ENCODE measurements at regions not wholly inside any gene's neighbourhood (a gene's known extent, or its start where the extent isn't known, plus 50 kb on each side); places are given as distances from the start of the nearest gene placed in this dataset.

GRCh38 chr22:47282851-47283250 is 520.4 kb downstream of the TBC1D22A start:
- no peak overlapping the region for H3K4me3 ChIP-seq (replicated peaks; ENCODE audit: insufficient read depth, low read length)
- TF ChIP-seq GABPA (IDR thresholded peaks at IDR 0.05; ENCODE audit: low read depth) = no peak
- TF ChIP-seq REST (IDR thresholded peaks at IDR 0.05; ENCODE audit: insufficient replicate concordance, low read depth) = no peak
- no peak for TF ChIP-seq POLR2AphosphoS5 (IDR thresholded peaks at IDR 0.05; ENCODE audit: low read depth)
- no peak overlapping the region for H3K27ac ChIP-seq (replicated peaks)
- no peaks in the 10 kb centered on the region for H3K27me3 ChIP-seq (ENCODE audit: insufficient read depth, poor library complexity, severe bottlenecking)
- DNase-seq (ENCODE audit: low read depth in 1 of 2, low spot score in 1 of 2) = no peak

GRCh38 chr22:47282366-47282765 is 519.9 kb downstream of the TBC1D22A start:
- TF ChIP-seq GABPA (IDR thresholded peaks at IDR 0.05; ENCODE audit: low read depth) (no peak), REST (IDR thresholded peaks at IDR 0.05; ENCODE audit: insufficient replicate concordance, low read depth) (no peak), SPI1 (IDR thresholded peaks at IDR 0.05; ENCODE audit: borderline replicate concordance, low read depth) (no peak), CTCF (IDR thresholded peaks at IDR 0.05; ENCODE audit: insufficient read depth, low read length) (no peak), POLR2AphosphoS5 (IDR thresholded peaks at IDR 0.05; ENCODE audit: low read depth) (no peak)
- no peak for DNase-seq (ENCODE audit: low read depth in 1 of 2, low spot score in 1 of 2)
- Histone ChIP-seq H3K4me3 (replicated peaks; ENCODE audit: insufficient read depth, low read length) (no peak overlapping the region), H3K27me3 (ENCODE audit: insufficient read depth, poor library complexity, severe bottlenecking) (no peaks in the 10 kb centered on the region), H3K27ac (replicated peaks) (no peak overlapping the region)

- Histone ChIP-seq H3K27ac (replicated peaks) (no peak overlapping the region), H3K4me3 (replicated peaks; ENCODE audit: insufficient read depth, low read length) (no peak overlapping the region), H3K27me3 (ENCODE audit: insufficient read depth, poor library complexity, severe bottlenecking) (no peaks in the 10 kb centered on the region)
- no peak for TF ChIP-seq GABPA (IDR thresholded peaks at IDR 0.05; ENCODE audit: low read depth)
- no peak for TF ChIP-seq REST (IDR thresholded peaks at IDR 0.05; ENCODE audit: insufficient replicate concordance, low read depth)
- no peak for TF ChIP-seq SPI1 (IDR thresholded peaks at IDR 0.05; ENCODE audit: borderline replicate concordance, low read depth)
- no peak for TF ChIP-seq POLR2AphosphoS5 (IDR thresholded peaks at IDR 0.05; ENCODE audit: low read depth)
- no peak for TF ChIP-seq CTCF (IDR thresholded peaks at IDR 0.05; ENCODE audit: insufficient read depth, low read length)
- DNase-seq (ENCODE audit: low read depth in 1 of 2, low spot score in 1 of 2) = no peak
Measured at GRCh38 chr22:47281126-47282106, 519.0 kb downstream of the TBC1D22A start.

Data from HL-60 (cell line).